GM10248 (cell line): ENCODE measurements at regions not wholly inside any gene's neighbourhood (a gene's known extent, or its start where the extent isn't known, plus 50 kb on each side); places are given as distances from the start of the nearest gene placed in this dataset.

Experiments
- CTCF ChIA-PET: fragments of 300-600 bp; sonication (Branson Sonifier 250); formaldehyde crosslinking; extraction: SDS; loops from one replicate; lab custom pipeline; 2021; ENCODE audit warnings: antibody characterized with exemption; lab: Yijun Ruan, JAX
- POLR2A ChIA-PET: fragments of 350-650 bp; sonication (Branson Sonifier 250); formaldehyde crosslinking; extraction: SDS; loops from one replicate; lab custom pipeline; 2020; ENCODE audit warnings: antibody characterized with exemption; lab: Yijun Ruan, JAX
- DNase-seq: peaks from one replicate; pipeline ENCODE4 v3.0.0; 2012; ENCODE audit errors: extremely low spot score
- CTCF ChIP-seq: IDR thresholded peaks from 2 replicates; pipeline ENCODE4 v1.5.1; 2012; ENCODE audit warnings: mild to moderate bottlenecking, low read depth; ENCODE audit errors: extremely low read depth, missing control alignments, control extremely low read depth

DNA sequence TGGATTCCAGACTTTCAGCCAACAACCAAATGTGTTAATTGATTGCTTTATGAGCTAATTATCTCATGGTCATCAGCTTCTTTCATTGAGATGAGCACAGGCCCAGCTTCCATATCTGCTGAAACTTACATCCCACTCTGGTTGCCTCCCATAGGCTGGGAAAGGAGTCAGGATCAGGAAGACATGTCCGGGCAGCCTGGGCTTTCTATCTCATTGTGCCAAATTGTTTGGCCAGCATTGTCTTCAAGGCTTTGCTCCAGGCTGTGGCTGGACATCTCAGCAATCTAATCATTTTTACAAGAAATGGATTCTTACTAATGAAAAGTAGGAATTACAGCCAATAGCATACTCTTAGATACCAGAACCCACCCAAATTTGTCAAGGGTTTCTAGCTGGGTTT, 295.2 kb downstream of the CXCL12 start:
- POLR2A ChIA-PET = no interaction called here
- CTCF ChIA-PET = interaction anchor here (1.1 kb wide), 1 partner anchor 13 kb away, joined by 3 read pairs; no protein-coding TSS in a partner anchor
- no peak for DNase-seq
- TF ChIP-seq CTCF = no peak

DNA sequence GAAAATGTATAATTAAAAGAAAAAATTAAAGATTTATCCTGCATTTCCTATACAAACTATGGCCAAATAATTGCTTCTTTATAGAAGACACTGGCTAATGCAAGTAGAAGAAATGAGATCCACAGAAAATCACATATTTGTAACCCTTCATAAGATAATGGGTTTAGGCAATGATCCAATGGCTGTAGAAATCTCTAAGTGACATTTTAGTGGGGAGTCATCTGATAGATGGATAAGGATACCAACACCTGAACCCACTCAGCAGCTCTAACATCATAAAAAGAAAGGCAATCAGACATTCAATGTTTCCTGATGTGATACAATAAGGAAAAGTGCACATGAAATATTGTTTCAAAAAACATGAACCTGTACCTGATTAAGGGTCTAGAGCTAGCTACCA, 297.5 kb downstream of the CXCL12 start:
- CTCF ChIA-PET = no interaction called here
- POLR2A ChIA-PET = no interaction called here
- TF ChIP-seq CTCF = no peak
- DNase-seq = no peak

GRCh38 chr10:44083719-44084400, 301.0 kb downstream of the CXCL12 start:
- DNase-seq = no peak
- POLR2A ChIA-PET = no interaction called here
- CTCF ChIA-PET = no interaction called here
- TF ChIP-seq CTCF = no peak

- ChIA-PET POLR2A (no interaction called here), CTCF (no interaction called here)
- no peak for DNase-seq
- TF ChIP-seq CTCF = no peak
Observed at GRCh38 chr10:44071479-44071878, 313.4 kb downstream of the CXCL12 start.

DNA sequence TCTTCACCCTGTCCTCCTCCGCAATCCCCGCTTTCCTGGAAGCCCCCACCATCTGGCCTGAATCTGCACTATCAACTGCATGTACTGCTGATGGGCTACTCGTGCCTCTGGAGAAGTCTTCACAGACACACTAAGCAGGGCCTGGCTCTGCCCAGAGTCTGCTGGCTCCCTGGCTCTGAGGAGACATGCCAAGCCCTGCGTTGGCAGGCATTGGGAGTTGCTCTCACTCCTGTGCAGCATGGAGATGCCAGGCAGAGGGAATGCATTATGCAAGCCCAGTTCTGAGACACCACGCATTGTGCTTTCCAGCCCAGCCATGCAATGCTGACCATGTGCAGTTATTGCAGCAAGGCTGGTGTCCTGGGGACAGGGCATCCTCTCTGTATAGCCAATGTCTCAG, 314.6 kb downstream of the CXCL12 start:
- DNase-seq = no peak
- CTCF ChIA-PET = no interaction called here
- no peak for TF ChIP-seq CTCF
- POLR2A ChIA-PET = no interaction called here

DNA sequence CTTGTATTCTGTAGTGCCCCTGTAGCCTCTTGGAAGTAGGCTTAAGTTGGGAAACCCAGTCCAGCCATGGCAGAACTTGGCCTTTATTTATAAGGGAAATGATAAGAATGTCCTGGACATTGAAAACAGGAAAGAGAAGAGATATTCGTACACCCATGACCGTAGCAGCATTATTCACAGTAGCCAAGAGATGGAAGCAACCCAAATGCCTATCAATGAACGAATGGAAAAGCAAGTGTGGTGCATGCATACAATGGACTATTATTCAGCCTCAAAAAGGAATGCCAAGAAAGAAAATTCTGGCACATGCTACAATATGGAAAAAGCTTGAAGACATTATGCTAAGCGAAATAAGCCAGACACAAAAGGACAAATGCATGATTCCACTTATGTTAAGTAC, 315.3 kb downstream of the CXCL12 start:
- ChIA-PET POLR2A (no interaction called here), CTCF (no interaction called here)
- DNase-seq = no peak
- no peak for TF ChIP-seq CTCF
